ENCODE measurements at regions not wholly inside any gene's neighbourhood (a gene's known extent, or its start where the extent isn't known, plus 50 kb on each side); places are given as distances from the start of the nearest gene placed in this dataset.
"Not testable (repeated sequence)": the region's sequence is repeated elsewhere in the genome, so short reads cannot be mapped to it uniquely, and the experiment has no call there.

GRCh38 chr11:86861810-86862209 is 61.5 kb downstream of the PRSS23 start:
- no peak for DNase-seq (ENCODE audit: low read depth in 2 of 2)

GRCh38 chr11:86863476-86863875 is 63.1 kb downstream of the PRSS23 start:
- no peak for DNase-seq (ENCODE audit: low read depth in 2 of 2)

- DNase-seq (ENCODE audit: low read depth in 2 of 2), result no peak
These were observed 65.1 kb downstream of the PRSS23 start for GRCh38 chr11:86865436-86865835.

- DNase-seq (ENCODE audit: low read depth in 2 of 2), result no peak
These were observed 69.2 kb downstream of the PRSS23 start for GRCh38 chr11:86869531-86869930.

GRCh38 chr11:86869966-86870570 is 69.7 kb downstream of the PRSS23 start:
- DNase-seq (ENCODE audit: low read depth in 2 of 2), result peak; percentile 3 to 4

GRCh38 chr11:86873573-86874083 is 73.3 kb downstream of the PRSS23 start:
- DNase-seq (ENCODE audit: low read depth in 2 of 2), result no peak

- no peak for DNase-seq (ENCODE audit: low read depth in 2 of 2)
These were observed 74.1 kb downstream of the PRSS23 start for GRCh38 chr11:86874304-86875056.

- DNase-seq (ENCODE audit: low read depth in 2 of 2), result no peak
These were observed 76.4 kb downstream of the PRSS23 start for GRCh38 chr11:86876716-86877234.

- DNase-seq (ENCODE audit: low read depth in 2 of 2), result no peak
These were observed 77.2 kb downstream of the PRSS23 start for GRCh38 chr11:86877503-86877902.

- DNase-seq (ENCODE audit: low read depth in 2 of 2), result not testable (repeated sequence)
These were observed 76.0 kb downstream of the FZD4 start for GRCh38 chr11:86879241-86879640.

- no peak for DNase-seq (ENCODE audit: low read depth in 2 of 2)
These were observed 69.9 kb downstream of the FZD4 start for GRCh38 chr11:86885311-86885710.

- DNase-seq (ENCODE audit: low read depth in 2 of 2), result no peak
These were observed 66.8 kb downstream of the FZD4 start for GRCh38 chr11:86888164-86889000.

GRCh38 chr11:86889001-86889341 is 66.2 kb downstream of the FZD4 start:
- DNase-seq (ENCODE audit: low read depth in 2 of 2), result no peak

GRCh38 chr11:86891036-86891435 is 64.2 kb downstream of the FZD4 start:
- no peak for DNase-seq (ENCODE audit: low read depth in 2 of 2)

- DNase-seq (ENCODE audit: low read depth in 2 of 2), result no peak
These were observed 62.0 kb downstream of the FZD4 start for GRCh38 chr11:86893235-86893634.

Data from stimulated activated CD8-positive, alpha-beta memory T cell treated with anti-CD3 and anti-CD28 coated beads, Interleukin-15, amount 100 ng/mL, for 48 hours (primary cell).